ENCODE measurements at regions not wholly inside any gene's neighbourhood (a gene's known extent, or its start where the extent isn't known, plus 50 kb on each side); places are given as distances from the start of the nearest gene placed in this dataset.
"Not testable (repeated sequence)": the region's sequence is repeated elsewhere in the genome, so short reads cannot be mapped to it uniquely, and the experiment has no call there.

DNA sequence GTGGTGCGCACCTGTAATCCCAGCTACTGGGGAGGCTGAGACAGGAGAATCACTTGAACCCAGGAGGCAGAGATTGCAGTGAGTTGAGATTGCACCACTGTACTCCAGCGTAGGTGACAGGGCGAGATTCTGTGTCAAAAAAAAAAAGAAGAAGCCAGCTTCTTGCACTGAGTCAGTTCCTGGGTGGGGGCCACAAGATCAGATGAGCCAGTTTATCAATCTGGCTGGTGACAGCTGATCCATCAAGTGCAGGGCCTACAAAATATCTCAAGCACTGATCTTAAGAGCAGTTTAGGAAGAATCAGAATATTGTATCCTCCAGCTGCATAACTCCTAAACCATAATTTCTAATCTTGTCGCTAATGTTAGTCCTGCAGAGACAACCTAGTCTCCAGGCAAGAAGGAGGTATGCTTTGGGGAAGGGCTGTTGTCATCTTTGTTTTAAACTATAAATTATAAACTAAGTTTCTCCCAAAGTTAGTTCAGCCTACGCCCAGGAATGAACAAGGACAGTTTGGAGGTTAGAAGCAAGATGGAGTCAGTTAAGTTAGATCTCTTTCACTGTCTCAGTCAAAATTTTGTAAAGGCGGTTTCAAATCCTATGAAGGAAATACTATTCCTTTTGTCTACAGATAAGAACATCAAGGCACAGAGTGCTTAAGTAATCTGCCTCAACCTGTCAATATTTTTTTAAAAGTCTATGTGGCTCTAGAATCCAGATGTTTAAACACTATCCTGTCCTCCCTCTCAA is 139.0 kb upstream of the NUDT4 start:
- intact Hi-C loops (cut with micrococcal nuclease) = not testable (repeated sequence)

DNA sequence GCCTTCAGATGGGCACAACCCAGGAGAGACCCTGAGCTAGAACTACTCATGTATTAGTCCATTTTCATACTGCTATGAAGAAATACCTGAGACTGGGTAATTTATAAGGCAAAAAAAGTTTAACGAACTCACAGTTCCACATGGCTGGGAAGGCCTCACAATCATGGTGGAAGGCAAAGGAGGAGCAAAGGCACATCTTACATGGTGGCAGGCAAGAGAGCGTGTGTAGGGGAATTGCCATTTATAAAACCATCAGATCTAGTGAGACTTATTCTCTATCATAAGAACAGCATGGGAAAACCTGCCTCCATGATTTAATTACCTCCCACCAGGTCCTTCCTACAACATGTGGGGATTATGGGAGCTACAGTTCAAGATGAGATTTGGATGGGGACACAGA is 137.9 kb upstream of the NUDT4 start:
- intact Hi-C loops (cut with micrococcal nuclease) = not testable (repeated sequence)

DNA sequence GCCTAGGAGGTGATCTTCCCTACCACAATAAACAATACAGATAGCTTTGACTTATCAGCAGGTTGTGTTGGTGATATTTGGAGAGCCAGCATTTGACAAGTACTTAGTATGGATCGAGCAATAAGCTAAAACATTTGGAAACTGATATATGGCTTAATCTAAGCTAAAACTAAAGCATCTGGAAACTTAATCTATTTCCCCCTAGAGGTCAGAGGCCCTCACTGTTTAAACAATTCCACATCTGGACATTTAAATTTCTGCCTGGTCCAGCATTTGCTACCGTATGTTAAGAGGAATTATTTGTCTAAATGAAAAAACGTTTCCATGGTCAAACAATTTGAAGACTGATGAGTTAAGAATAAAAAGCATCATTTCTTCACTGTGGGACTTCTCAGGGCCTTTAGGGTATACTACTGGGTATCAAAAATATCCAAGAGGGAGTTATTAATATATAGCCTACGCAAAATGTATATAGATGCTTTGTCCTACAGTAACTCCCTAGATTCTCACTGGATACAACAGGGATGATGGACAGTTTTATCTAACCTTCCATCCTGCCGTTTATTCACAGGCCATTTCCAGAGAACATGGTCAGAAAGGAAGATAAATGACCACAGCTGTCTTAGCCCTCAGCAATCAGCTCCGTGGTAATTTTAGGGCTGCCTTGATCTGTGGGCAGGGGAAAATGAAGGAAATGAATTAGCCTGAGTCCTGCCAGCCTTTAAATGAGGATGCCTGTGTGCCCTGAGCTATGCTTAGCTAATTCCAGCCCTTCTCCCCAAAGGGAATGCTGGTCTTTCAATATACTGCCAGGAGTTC is 135.4 kb upstream of the NUDT4 start:
- intact Hi-C loops (cut with micrococcal nuclease) = no loop called here

DNA sequence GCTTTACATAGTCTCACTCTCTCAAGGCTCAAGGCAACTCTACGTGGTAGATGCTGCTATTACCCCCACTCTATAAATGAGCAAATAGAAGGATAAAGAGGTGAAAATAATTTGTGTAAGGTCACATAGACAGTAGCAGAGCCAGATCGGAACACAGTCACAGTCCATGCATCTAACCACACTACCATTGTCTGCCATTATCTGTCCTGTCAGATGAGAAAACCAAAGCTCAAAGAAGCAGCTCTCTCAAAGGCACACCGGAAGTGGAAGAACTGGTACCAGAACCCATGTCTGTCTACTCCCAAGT is 134.4 kb upstream of the NUDT4 start:
- intact Hi-C loops (cut with micrococcal nuclease) = no loop called here

DNA sequence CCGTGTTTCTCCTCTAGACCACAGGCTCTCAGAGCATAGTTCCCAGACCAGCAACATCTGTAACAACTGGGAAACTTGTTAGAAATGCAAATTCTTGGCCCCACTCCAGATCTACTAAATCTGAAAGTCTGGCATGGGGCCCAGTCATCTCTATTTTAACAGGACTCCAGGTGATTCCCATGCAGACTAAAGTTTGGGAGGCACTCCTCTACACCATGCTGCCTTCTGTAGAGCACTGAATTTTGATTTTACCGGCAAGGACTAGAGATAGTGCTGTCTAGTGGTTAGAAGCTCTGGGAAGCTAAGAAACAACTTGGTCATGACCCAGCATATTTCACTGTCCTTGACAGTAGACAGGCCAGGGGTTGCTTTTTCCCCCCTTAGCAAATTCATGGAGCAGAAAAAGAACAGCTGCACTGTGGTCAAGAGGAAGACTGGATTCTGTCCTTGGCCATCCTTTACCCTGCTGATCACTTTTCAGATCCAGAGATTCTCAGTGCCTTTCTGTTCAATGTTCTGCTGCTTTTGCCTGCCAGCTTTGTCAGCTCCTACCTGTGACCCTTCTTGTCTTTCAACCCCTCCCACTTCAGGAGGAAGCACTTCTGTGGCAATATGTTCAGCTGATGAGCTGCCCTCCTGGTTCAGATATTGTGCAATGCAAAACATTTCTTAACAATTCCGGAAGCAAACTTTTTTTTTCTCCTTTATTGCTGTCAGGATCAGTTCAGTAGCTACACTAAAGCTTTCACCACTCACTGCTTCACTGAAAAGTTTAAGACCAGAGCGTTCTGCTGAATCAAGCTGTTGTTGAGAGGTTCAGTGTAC is 133.8 kb upstream of the NUDT4 start:
- intact Hi-C loops (cut with micrococcal nuclease) = no loop called here

DNA sequence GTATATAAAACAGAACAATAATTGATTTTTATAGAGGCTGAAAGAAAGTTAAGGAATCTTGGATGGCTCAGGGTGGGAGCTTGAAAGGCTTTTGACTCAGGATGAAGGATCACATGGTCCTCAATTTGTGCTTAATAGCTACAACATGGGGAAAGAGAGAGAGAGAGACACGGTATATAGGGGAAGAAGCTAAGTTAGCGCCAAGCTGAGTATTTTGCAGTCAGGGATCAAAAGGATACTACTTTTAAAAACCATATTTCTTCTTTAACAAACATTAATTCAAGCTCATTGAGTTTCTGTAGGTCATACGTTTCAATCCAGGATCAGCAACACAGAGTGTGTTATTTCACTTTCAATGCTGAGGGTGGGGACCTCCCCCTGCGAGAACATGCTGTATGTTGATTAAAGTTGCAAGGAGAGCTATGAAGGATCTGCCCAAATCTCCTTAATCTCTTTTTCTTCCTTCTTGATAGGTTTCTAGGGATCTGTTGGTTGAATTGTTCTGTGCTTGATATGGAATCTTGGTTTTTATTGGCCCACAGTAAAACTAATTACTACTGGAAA is 133.1 kb upstream of the NUDT4 start:
- intact Hi-C loops (cut with micrococcal nuclease) = loop anchor here (5.0 kb wide), 3 partner anchors 133 to 317 kb away; partner anchors contain the start of genes EEA1 and NUDT4

DNA sequence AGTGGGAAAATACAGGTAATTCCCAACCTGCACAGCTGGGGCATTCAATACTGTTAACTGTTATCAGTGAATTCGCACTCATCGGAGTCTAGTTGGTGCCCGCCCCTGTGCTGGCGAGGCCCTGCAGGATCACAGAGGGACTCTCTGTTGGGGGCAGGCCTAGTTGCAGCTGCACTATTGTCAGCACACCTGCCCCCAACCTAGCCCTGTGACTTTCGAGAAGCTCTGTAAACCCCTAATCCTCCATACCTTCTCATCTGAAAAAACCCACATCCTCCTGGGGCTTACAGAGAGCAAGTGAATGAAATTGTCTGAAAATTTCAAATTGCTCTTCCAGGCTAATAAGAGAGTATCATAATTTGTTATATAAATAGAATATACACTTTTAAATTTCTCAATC is 132.2 kb upstream of the NUDT4 start:
- intact Hi-C loops (cut with micrococcal nuclease) = loop anchor here (5.0 kb wide), 3 partner anchors 132 to 318 kb away; partner anchors contain the start of genes EEA1 and NUDT4

DNA sequence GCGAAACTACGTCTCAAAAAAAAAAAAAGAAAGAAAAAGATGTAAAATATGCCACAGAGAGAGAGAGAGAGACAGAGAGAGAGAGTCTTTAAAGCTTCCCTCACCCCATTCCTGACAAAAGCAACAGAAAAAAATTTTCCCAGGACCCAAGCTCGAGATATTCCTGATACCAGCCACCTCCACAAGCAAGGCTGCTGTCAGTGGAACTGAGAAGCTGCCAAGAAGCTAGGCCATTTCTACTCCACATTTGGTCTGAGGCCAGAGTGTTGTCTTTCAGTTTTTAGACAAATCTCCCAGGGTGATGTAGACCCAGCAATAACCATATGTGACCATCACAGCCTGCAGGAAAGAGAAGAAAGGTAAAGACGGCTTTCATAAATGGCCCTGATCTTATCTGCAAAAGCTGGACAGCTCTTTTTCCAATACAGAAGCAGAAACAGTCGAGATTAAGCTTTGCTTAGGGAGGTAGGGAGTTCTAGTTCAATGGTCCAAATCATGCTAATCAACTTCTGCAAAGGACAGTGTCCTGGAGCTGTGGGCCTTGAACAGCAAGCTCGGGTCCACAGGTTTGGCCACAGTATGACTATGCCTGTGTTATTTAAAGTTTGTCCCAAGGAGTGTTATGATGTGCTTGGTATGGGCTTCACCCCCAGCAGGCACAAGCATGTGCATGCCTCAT is 130.3 kb upstream of the NUDT4 start:
- intact Hi-C loops (cut with micrococcal nuclease) = loop anchor here (5.0 kb wide), 3 partner anchors 130 to 320 kb away; partner anchors contain the start of genes EEA1 and NUDT4

DNA sequence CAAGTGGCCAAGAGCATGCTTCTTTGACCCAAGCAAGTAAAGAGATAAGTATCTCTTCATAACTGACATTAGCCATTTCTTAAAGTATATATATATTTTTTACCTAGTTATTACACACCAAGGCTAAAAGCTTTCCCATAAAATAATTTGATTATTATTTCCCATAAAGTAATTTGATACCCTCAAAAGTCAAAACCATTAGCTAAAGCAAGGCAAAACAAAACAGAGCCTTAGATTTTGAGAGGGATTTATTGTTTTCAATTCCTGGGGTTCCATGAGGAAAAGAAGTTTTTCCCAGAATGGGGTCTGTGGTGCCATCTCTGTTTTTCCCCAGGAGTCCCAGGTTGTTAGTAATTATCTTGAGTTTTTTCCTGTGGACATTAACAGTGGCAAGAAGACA is 125.5 kb upstream of the NUDT4 start:
- intact Hi-C loops (cut with micrococcal nuclease) = no loop called here

DNA sequence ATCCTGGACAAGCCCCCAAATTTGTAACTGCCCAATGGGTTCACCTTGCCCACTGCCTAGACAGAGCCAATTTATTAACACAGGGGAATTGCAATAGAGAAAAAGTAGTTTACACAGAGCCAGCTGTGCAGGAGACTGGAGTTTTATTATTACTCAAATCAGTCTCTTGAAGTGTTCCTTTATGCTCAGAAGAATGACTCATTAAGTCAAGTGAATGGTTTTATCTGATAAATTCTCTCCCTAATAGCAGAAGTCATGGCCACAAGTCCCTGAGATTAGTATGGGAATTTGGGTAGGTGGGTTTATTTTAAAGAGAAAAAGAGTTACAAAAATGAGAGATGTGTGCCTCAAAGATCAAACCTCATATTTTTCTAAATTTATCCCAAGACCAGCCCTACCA is 122.8 kb upstream of the NUDT4 start:
- intact Hi-C loops (cut with micrococcal nuclease) = no loop called here

DNA sequence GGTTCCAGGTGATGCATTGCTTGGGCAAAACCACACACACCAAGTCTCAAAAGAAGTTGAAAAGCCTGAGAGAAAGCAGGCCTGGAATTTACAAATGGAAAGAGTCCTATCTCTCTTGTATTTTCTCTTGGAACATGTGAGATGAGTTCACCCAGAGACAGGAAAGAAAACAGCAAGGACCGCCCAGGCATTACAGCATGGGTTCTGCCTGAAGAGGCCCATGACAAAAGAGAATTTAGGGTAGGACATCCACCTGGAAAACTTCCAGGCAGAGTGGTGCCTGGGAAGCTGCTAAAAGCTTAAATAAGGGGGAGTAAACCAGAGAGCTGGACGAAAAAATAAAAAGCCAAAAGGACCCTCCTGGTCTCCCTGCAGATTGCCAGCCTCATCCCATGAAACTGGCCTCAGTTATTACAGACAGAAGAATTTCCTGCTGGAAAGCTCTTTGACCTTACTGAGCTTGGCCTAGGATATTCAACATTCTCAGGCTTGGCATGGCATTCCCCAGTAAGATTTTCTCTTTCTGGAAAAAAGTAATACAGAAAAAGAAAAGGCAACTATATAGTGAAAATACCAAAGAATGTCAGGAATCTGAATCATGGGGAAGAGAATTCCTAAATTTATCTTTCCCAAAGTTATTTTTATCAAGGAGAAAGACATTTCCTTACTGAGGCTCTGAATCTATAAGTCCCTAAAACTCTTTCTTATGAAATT is 121.3 kb upstream of the NUDT4 start:
- intact Hi-C loops (cut with micrococcal nuclease) = no loop called here

DNA sequence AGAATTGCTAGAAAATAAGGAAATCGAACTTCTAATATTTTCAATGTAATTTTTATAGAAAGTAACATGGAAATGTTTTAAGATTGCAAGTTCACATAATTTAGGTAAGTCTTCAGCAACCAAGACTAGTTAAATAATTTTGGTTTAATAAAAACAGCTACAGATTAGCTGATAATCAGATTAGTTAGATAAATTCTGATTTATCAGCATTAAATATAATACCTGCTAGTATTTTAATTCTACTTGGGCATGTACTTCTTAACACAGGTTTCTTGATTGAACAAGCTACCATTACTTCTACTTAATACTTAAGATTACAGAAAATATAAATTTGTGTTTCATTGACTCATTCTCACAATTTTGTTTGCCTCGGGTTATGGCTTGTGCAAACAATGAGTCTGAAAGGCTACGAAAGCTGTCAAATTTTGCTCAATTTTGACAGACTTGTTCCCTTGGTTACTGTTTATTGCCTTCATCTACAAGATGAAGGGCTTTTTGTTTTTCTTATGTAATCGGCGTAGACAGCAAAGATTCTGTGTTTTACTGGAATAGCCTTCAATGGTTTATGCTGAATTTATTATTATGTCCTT is 116.1 kb upstream of the NUDT4 start:
- intact Hi-C loops (cut with micrococcal nuclease) = no loop called here

DNA sequence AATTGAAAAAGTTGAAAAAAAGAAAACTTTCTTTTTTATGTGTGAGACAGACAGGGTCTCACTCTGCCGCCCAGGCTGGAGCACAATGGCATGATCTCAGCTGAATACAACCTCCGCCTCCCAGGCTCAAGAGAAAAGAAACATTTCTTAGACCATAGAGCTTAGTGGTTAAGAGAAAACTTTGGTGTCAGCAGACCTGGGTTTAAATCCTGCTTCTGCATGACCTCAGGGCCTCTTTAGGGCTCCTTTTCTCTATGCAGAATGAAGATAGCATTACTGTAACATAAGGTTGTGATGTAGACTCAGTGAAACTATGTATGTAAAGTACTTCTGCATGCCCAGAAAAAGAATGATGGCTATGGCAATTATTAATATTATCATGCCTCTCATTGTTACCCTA is 104.7 kb upstream of the NUDT4 start:
- intact Hi-C loops (cut with micrococcal nuclease) = no loop called here

DNA sequence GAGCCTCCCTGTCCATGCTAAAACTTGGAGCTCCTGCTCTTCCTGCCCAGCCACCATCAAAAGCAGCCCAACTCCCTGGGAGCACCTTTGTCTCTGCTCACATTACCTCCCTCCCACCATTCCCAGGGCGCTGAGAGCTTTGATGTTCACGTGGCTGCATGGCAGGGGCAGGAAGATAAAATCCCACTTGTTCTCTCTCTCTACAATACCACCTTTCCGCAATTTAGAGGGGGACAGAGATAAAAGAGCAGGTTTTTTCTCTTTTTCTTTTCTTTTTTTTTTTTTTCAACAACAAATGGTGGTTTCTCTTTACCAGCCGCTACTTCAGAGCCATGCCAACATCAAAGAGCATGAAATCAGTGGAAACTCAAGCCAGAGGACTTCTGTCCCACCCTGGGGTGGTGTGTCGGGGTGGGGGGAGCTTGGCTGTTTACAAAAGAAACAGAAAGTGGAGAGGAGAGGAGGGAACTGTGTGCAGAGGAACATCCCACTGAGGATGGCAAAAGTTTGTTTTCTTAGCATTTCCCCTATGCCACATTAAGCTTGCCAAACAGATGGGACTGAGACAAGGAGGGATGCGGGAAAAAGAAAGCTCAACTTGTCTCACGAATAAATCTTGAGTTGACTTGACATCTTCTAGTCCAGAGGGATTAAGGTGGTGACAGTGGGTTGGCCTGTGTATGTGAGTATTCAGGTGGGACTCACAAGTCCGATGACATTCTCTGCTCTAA is 103.7 kb upstream of the NUDT4 start:
- intact Hi-C loops (cut with micrococcal nuclease) = no loop called here

DNA sequence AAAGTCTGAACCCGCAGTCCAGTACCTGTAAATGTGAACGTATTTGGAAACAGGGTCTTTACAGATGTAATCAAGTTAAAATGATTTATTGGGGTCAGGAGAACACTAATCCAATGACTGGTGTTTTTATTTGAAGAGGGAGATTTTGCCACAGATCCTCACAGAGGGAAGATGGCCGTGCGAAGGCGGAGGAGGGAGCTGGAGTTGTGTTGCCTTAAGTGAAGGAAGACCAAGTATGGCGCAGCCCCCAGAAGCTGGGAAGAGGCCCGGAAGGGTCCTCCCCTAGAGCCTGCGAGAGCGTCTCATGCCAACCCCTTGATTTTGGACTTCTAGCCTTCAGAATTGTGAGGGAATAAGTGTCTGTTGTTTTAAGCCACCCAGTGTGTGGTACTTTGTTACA is 102.8 kb upstream of the NUDT4 start:
- intact Hi-C loops (cut with micrococcal nuclease) = no loop called here

DNA sequence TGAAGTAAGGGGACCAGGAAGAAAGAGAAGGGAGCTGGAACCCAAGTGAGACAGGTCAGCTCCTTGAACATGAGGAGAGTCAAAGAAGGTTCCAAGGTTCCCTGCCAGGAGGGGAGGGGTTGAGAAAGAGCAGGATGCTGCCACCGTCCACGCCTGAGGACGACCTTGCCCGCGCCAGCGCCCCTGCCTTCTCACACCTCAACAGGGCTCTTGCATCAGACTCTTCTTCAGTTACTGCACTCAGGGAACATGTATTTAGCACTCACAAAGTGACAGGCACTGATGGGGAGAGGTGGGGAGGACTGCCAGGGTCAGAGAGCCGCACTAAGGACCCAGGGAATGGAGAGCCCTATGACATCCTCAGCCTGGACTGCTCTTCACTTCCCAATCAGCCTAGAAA is 102.1 kb upstream of the NUDT4 start:
- intact Hi-C loops (cut with micrococcal nuclease) = no loop called here

DNA sequence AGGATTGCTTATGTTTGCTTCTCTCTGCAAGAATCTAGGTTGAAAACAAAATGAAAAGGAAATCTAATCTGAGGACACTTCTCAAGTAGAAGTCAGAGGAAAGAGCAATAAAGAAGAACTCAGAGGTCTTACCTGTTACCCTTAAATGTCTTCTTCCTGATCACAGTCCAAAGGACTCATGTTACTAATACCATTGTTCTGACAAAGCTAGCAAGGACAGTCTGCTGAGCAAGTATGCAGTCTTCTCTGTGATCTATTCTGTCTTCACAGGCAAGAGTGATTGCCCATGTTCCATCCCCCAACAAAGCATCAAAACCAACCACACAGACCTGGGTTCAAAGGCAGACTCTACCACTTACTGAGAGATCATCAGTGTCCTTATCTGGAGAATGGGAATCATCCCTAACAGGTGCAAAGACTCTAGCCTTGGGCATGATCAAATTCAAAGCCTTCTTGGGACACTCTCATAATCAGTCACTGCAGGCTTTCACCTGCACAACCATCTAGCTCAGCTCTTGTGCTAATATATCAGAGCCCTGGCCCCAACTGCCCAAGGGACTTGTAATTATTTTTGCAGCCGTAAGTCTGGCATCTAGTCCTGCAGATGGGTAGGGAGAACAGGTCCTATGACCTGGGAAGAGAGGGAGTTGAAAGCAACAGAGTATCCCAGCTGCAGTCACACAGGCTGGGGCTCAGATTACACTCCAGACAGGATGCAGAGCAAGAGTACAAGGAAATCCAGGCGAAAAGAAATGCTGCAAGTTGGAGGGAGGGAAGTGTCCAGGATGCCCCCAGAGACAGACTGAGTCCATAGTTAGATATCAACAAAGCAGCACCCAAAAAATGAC is 97.9 kb upstream of the NUDT4 start:
- intact Hi-C loops (cut with micrococcal nuclease) = no loop called here

DNA sequence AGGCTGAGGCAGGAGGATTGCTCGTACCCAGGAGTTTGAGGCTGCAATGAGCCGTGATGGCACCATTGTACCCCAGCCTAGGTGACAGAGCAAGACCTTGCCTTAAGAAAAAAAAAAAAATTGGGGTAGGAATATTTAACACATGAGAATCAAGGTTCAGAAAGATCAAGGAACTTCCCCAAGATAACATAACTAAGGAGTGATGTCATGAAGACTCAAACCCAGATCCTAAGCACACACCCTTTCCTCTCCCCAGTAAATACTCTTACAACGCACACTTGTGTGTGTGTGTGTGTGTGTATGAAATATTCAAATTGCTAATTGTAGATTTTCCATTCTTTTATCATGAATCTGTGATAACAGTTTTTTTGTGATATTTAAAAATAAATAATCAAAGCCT is 90.6 kb upstream of the NUDT4 start:
- intact Hi-C loops (cut with micrococcal nuclease) = no loop called here

Data from T-helper 2 cell treated with Interferon-gamma antibody and Interleukin-4, amounts not matched to agents 100 ng/mL and 5 ng/mL, for 36 hours (primary cell).